ENCODE measurements at regions not wholly inside any gene's neighbourhood (a gene's known extent, or its start where the extent isn't known, plus 50 kb on each side); places are given as distances from the start of the nearest gene placed in this dataset.

- no peaks in the 10 kb centered on the region for H3K79me2 ChIP-seq (ENCODE audit: insufficient read depth, low read length)
- H3K9me2 ChIP-seq (replicated peaks; ENCODE audit: insufficient read depth, low read length) = no peaks in the 10 kb centered on the region
- no peaks in the 10 kb centered on the region for H4K20me1 ChIP-seq (ENCODE audit: low read depth, low read length)
- no peak overlapping the region for H2AFZ ChIP-seq (ENCODE audit: low read depth, low read length, severe bottlenecking)
- H3K4me3 ChIP-seq (ENCODE audit: insufficient read depth, low read length, poor library complexity, severe bottlenecking) = no peak overlapping the region
- no peak overlapping the region for H3K27ac ChIP-seq (ENCODE audit: low read depth, low read length)
- H3F3A ChIP-seq (ENCODE audit: insufficient read depth) = no peaks in the 10 kb centered on the region
- H3K9ac ChIP-seq (ENCODE audit: low read length) = no peak overlapping the region
- no peak overlapping the region for H3K4me2 ChIP-seq (ENCODE audit: low read depth, low read length, poor library complexity, severe bottlenecking)
- TF ChIP-seq CTCF (IDR thresholded peaks at IDR 0.05; ENCODE audit: insufficient read depth, low read length, poor library complexity, severe bottlenecking) = no peak
- no peaks in the 10 kb centered on the region for H3K9me3 ChIP-seq (ENCODE audit: insufficient read depth, low read length)
- H3K27me3 ChIP-seq (ENCODE audit: low read length) = no peaks in the 10 kb centered on the region
- H3K36me3 ChIP-seq (ENCODE audit: low read length) = no peaks in the 10 kb centered on the region
These were observed 68.7 kb upstream of the AJAP1 start for GRCh38 chr1:4585705-4586104.

- TF ChIP-seq EZH2phosphoT487 (conservative IDR thresholded peaks at IDR 0.05; ENCODE audit: low read length) = no peak
- no peak for TF ChIP-seq CTCF (IDR thresholded peaks at IDR 0.05; ENCODE audit: insufficient read depth, low read length, poor library complexity, severe bottlenecking)
- no peak overlapping the region for H3K4me3 ChIP-seq (ENCODE audit: insufficient read depth, low read length, poor library complexity, severe bottlenecking)
- no peaks in the 10 kb centered on the region for H3K36me3 ChIP-seq (ENCODE audit: low read length)
- no peak overlapping the region for H3K9ac ChIP-seq (ENCODE audit: low read length)
- H4K20me1 ChIP-seq (ENCODE audit: low read depth, low read length) = no peaks in the 10 kb centered on the region
- no peak overlapping the region for H3K4me2 ChIP-seq (ENCODE audit: low read depth, low read length, poor library complexity, severe bottlenecking)
- H3K79me2 ChIP-seq (ENCODE audit: insufficient read depth, low read length) = no peaks in the 10 kb centered on the region
- H2AFZ ChIP-seq (ENCODE audit: low read depth, low read length, severe bottlenecking) = no peak overlapping the region
- no peaks in the 10 kb centered on the region for H3K27me3 ChIP-seq (ENCODE audit: low read length)
- no peaks in the 10 kb centered on the region for H3K9me3 ChIP-seq (ENCODE audit: insufficient read depth, low read length)
- H3F3A ChIP-seq (ENCODE audit: insufficient read depth) = no peaks in the 10 kb centered on the region
- no peaks in the 10 kb centered on the region for H3K9me2 ChIP-seq (replicated peaks; ENCODE audit: insufficient read depth, low read length)
- no peak overlapping the region for H3K27ac ChIP-seq (ENCODE audit: low read depth, low read length)
These were observed 67.7 kb upstream of the AJAP1 start for GRCh38 chr1:4586611-4587160.

GRCh38 chr1:4587721-4588120, 66.7 kb upstream of the AJAP1 start:
- H3K79me2 ChIP-seq (ENCODE audit: insufficient read depth, low read length) = no peaks in the 10 kb centered on the region
- TF ChIP-seq EZH2phosphoT487 (conservative IDR thresholded peaks at IDR 0.05; ENCODE audit: low read length) (no peak), CTCF (IDR thresholded peaks at IDR 0.05; ENCODE audit: insufficient read depth, low read length, poor library complexity, severe bottlenecking) (no peak)
- no peak overlapping the region for H3K27ac ChIP-seq (ENCODE audit: low read depth, low read length)
- no peak overlapping the region for H2AFZ ChIP-seq (ENCODE audit: low read depth, low read length, severe bottlenecking)
- H3K9ac ChIP-seq (ENCODE audit: low read length) = no peak overlapping the region
- no peak overlapping the region for H3K4me2 ChIP-seq (ENCODE audit: low read depth, low read length, poor library complexity, severe bottlenecking)
- H3K9me2 ChIP-seq (replicated peaks; ENCODE audit: insufficient read depth, low read length) = no peaks in the 10 kb centered on the region
- no peaks in the 10 kb centered on the region for H3F3A ChIP-seq (ENCODE audit: insufficient read depth)
- H3K9me3 ChIP-seq (ENCODE audit: insufficient read depth, low read length) = no peaks in the 10 kb centered on the region
- H3K36me3 ChIP-seq (ENCODE audit: low read length) = no peaks in the 10 kb centered on the region
- H4K20me1 ChIP-seq (ENCODE audit: low read depth, low read length) = no peaks in the 10 kb centered on the region
- no peaks in the 10 kb centered on the region for H3K27me3 ChIP-seq (ENCODE audit: low read length)
- no peak overlapping the region for H3K4me3 ChIP-seq (ENCODE audit: insufficient read depth, low read length, poor library complexity, severe bottlenecking)
